ENCODE measurements at regions not wholly inside any gene's neighbourhood (a gene's known extent, or its start where the extent isn't known, plus 50 kb on each side); places are given as distances from the start of the nearest gene placed in this dataset.

DNA sequence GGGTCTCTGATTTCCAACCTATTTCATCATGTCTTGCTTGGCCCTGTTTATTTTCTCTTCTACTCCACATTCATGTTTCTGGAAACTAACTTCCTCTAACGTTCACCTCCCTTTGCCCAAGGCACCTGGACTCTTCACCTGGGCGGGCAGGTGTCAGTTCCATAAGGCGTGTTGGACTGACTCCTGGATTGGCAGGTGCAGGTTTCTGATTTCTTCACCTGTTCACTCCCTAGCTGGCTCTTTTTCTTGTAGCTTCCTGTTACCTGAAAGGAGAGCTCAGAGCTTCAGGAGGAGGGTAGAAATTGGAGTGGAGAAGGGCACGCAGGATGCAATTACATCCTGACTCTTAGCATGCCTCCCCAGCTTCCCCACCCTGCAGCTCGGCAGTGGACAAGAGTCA is 350.8 kb upstream of the KLF3 start:
- no peak for DNase-seq (ENCODE audit: low read depth)

DNA sequence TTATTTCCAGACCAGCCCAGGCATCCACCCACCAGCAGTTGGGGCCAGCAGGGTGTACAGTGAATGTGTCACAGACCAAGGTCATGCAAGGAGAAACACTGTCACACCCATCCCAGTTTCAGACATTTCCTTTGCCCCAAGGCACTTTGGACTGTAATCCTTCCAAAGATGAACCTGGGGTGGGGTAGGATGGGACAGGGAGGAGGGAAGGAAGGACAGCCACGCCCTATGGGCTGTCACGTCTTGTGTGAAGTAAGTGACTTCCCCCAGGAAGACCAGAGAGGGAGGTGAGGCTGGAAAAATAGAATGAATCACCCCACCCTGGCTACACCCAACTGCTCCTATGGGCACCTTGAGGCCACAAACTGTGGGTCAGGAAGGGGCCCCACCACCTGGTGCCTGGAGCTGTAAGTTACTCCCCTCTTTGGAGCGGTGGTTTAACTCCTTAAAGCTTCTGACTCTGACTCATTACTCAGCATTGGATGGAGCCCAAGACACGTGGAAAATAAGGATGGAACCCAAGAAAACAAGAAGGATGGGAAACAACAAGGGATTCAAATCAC is 349.9 kb upstream of the KLF3 start:
- DNase-seq (ENCODE audit: low read depth) = peak; percentile 70

DNA sequence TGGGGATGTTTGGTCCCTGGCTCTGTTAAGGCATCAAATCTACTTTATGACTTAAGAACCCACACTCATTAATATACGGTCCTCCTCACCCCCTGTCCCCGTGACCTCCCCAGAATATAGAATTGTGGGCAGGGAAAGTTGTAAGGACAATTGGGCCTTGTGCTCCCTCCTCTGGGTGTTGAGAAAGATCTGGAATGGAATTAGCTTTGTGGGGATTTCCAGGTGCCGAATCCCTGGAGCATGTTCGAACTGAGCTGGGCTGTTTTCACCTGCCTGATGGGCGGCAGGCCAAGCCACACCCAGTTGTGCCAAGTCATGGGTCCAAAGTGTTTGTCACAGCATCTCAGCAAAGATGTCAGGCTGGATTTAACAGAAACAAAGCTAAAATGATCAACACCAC is 349.3 kb upstream of the KLF3 start:
- no peak for DNase-seq (ENCODE audit: low read depth)

DNA sequence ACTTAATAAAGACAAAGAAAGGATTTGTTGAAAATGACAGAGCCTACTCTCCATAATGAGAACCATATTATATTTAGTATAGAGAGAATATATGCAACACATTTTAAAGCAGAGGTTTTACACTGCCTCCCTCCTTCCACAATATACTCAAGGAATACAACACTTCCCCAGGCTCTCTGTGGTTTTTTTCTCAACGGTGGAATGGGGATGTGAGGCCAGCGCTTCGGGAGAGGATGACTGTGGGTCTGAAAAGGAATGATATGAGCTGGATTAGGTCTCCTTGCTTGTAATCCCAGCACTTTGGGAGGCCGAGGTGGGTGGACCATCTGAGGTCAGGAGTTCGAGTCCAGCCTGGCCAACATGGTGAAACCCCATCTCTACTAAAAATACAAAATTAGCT is 348.7 kb upstream of the KLF3 start:
- no peak for DNase-seq (ENCODE audit: low read depth)

DNA sequence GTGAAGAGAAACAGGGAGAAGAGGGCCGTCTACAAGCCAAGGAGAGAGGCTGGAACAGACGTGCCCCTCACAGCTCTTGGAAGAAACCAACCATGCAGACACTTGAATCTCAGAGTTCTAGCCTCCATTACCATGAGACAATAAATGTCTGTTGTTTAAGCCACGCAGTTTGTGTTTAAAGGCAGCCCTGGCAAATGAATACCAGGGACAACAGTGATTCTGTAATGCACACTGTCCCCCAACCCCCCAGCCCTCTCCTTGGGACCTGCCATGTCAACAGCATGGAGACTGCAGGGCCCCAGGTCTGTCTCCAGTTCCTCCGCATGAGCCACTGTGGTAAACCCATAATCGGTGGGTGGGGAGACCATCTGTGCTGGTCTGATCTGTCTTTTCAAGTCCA is 348.0 kb upstream of the KLF3 start:
- DNase-seq (ENCODE audit: low read depth) = no peak

DNA sequence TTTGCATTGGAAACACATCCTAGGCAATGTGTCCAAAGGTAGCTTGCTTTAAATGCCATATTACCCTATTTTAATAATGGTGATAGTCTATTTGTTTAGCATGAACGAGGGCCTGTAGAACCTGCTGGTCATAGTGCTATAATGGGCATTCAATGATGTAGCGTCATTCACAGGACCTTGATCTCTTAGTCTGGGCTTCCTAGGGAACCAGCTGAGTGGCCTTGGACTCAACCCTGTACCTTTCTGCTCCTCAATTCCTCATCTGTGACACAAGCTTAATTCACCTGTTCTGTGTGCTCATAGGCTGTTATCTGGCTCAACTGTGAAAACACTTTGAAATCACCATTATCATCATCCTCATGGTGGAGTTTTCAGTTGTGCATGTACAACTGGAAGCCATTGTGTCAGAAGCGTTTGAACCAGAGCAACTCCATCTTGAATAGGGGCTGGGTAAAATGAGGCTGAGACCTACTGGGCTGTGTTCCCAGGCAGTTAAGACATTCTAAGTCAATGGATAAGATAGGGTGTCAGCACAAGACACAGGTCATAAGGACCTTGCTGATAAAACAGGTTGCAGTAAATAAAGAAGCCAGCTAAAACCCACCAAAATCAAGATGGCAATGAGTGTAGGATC is 346.8 kb upstream of the KLF3 start:
- no peak for DNase-seq (ENCODE audit: low read depth)

DNA sequence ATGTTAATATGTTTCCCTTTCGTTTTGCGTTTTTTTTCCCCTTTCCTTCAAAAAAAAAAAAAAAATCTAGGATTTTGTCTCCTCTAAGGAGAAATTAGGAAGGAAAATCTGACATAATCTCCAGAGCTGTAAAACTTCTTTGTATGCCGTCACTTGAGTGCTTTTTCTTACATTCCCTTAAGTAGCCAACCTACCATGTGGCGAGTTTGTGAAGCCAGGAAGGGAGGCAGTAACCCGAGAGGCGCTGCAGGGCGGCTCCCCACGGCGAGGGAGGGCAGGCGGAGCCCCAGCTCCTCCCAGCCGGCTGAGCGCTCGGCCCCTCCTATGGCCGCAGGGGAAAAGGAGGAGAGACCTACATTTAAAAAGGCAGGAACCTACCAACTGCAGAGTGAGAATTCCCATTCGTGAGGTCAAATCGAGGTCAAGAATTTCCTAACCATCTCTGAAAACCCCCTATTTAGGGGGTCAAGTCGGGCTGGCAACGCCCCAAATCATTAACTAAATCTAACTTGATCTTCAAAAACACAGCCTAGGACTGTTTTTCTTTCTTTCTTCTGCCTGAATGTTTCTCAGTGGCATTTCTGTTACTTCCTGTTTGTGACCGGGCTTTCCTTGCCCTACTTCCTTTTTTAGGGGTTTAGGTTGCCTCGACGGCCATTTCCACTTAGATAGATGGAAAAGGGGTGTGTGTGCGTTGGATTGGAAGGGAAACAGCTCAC is 345.1 kb upstream of the KLF3 start:
- DNase-seq (ENCODE audit: low read depth) = peak; percentile 93

DNA sequence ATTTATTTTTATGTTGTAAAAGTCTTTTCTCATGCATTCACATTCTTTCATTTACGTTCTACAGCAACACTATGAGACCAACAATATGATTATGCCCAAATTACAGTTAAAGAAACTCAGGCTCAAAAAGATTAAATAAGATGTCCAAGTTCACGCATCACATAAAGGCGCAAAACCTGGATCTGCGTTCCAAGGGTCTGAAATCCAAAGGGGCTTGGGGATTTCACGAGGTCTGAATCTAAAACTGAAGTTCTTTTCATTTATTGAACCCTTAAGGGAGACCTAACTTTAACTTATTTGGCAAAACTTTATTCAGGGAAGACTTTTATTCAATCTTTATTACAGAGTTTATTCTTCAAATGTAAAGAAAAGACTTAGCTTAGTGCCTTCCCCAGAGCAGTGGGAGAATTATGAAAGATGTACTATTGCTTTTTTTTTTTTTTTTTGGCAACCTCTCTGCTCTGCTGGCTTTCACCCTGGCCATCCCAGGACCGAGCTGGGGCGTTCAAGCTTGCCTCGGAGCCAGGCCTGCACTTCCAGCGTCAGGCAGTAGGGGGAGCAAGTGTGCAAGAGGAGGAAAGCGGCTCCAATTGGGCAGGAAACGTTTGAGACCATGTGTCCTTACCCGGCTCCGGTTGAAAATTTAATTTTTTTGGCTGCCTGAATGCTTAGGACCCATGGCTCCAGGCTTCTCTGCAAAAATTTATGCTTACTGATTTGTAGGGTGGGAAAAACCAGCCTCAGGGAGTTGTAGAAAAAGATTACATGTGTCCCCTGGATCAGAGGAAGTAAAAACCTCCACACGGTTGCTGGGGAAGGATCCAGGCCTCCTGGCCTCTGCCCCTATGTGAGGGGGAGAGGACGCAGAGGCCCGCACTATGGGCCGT is 344.3 kb upstream of the KLF3 start:
- DNase-seq (ENCODE audit: low read depth) = peak; percentile 80

DNA sequence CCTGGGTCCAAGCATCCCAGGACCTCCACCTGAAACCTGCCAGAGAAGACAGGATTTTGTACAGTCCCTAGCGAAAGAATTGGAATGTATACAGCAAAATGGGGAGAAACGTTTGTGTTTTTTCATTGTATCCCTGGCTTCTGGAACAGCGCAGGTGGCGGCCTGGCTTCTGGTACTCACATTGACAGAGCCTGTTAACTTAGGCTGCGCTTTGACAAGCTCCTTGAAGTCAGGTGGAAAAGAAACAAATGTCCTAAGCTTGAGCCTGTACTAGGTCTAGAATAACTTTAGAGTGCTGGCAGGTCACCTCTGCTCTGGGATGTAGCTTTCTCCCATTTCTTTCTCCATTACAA is 343.7 kb upstream of the KLF3 start:
- DNase-seq (ENCODE audit: low read depth) = no peak

DNA sequence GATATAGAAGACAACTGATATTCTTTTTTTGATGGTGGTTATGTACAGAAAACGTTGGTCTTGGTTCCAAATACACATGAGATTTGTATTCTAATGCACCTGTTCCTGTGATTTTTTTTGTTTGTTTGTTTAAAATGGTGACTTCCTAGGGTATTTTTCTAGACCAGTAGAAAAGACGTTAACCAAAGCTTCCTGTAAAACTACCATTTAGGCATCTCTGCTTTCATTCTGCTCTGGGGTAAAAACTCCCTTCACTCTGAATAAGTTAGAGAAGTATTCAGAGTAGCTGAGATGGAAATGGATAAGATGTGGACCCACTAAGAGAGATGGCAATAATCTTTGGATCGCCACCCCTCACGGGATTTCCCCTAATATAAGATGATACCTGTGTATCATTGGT is 343.2 kb upstream of the KLF3 start:
- no peak for DNase-seq (ENCODE audit: low read depth)

DNA sequence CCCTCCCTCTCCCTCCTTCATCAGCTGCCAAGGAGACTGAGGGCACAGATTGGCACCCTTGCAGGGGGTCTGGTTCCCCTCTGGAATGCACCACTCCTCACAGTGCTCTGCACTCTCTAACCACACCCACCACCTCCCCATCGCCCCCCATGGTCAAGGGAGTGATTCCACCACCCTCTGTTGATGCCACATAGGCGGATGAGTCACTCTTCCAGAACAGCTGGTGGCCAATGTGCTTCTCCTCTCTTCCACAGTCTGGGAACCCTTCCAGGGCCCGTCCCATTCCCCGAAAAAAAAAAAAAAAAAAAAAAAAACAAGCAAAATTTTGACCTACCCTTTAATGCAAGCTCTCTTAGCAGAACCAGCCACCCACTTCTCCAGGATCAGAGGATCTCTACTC is 341.3 kb upstream of the KLF3 start:
- DNase-seq (ENCODE audit: low read depth) = peak; percentile 64

DNA sequence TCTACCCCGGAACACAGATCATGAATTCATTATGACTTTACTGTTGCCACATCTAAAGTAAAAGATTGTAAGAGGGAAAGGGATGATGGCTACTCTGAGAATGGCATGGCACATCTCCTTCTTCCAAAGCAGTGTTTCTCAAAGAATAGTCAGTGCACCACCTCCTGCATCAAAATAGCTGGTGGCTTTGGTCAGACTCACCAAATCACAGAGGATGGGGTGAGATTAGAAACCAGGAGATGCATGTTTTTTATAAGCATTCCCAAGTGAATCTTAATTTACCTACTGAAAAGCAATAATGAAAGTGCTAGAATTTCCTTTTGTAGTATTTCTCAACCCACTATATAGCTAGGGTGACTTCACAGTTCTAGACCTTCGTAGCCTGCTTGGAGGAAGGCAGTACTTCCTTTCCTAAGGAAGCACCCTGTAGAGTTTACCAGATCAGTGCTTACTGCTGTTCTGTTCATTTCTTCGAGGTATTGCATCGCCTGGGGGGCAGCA is 340.8 kb upstream of the KLF3 start:
- DNase-seq (ENCODE audit: low read depth) = peak; percentile 36

DNA sequence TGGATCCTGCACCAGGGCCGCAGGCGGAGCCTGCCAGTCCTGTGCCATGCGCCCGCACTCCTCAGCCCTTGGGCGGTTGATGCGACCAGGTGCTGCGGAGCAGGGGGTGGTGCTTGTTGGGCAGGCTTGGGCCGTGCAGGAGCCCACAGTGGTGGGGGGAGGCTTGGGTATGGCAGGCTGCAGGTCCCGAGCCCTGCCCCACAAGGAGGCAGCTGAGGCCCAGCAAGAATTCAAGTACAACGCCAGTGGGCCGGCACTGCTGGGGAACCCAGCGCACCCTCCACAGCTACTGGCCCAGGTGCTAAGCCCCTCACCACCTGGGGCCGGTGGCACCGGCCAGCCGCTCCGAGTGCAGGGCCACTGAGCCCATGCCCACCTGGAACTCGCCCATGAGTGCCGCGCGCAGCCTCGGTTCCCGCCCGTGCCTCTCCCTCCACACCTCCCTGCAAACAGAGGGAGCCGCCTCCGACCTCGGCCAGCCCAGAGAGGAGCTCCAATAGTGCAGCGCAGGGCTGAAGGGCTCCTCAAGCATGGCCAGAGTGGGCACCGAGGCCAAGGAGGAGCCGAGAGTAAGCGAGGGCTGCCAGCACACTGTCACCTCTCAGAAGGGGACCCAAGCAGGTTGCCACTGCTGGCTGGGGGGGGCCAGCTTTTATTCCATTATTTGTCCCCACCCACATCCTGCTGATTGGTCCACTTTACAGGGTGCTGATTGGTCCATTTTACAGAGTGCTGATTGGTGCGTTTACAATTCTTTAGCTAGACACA is 339.0 kb upstream of the KLF3 start:
- no peak for DNase-seq (ENCODE audit: low read depth)

DNA sequence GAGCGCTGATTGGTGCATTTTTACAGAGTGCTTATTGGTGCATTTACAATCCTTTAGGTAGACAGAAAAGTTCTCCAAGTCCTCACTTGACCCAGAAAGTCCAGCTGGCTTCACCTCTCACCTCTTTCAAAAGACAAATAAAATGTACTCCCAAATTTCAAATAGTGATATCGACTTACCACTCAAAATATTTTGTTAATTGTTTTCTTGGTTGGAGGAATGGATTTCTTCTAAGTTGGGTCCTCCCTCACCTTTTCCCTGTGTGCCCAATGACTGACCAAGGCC is 338.4 kb upstream of the KLF3 start:
- DNase-seq (ENCODE audit: low read depth) = no peak

DNA sequence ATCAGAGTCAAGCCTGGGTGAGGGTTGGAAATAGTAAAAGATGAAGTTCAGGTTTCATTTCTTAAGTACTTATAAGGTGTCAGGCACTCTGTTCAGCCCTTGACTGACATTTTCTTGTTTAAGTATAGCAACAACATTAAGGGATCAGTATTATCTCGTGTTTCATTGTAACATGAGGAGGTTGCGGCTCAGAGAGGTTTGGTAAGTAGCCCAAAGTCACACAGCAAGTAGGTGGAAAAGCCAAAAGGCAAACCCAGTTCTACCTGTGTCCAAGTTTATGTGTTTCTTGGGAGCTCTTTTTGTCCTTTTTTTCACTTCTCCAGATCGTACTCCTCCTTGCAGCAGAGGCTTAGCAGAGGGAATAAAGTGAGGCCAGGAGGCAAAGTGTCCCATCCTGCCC is 337.5 kb upstream of the KLF3 start:
- DNase-seq (ENCODE audit: low read depth) = no peak

DNA sequence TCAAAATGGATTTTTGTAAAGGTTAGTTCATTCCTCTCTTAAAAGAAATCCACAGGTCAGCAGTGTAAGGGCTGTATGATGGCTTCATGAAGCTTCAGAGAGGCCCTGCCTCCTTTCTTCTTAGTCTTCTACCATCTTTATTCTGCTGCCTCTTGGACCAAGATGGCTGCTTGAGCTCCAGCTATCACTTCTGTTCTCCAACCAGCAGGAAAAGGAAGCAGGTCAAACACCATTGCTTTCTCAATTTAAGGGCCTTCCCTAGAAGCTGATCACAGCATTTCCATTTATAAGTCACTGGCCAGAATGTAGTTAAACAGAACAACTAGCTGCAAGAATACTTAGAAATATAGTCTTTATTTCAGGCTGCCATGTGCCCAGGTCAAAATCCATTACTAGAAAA is 336.8 kb upstream of the KLF3 start:
- no peak for DNase-seq (ENCODE audit: low read depth)

DNA sequence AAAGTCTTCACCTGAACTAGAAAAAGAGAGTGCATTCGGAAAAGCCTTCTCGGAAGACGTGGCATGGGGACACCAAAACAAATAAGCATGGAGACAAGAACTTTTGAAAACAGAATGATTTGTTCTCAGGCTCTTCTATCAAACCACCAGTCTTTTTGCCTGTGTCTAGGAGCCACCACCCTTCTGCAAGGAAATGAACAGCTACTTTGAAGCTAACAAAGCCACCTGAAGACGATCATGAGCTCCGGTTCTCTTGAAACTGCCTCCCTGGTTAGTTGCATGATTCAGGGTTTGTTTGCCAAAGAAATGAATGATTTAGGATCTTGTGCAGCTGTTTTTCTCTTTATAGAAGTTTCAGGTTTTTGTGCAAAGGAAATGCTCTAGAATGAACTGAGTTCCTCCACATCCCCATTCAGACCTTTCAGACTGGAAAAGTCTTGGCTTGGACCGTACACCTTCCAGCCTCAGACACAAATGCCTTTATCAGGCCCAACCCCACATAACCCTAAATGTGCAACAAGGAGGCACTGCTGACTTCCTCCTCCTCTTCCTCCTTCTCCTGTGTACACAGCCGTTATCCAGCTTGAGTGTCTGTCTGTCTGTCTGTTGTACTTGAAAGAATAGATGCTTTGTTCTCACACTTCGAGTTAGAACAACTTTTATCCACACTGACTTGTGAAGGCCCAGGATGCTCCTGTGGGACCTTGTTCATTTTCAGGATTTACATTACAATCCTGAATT is 334.8 kb upstream of the KLF3 start:
- DNase-seq (ENCODE audit: low read depth) = no peak

DNA sequence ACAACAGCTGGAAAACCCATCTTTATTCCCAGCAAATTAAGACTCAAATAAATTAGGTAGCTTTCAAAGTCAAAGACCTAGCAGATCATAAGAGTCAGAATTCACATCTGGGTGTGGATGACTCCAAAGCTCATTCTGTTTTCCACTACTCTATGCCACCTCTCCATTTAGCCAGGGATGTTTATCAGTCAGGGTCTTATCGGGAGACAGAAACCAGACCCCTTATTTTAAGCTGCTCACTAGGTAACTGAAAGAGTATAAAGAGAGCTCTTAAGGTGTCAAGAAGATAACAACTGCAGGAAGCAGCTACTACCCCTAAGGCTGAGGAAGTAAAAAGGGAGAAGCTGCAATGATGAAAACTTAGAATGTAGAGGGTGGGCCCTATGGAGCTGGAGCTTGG is 333.7 kb upstream of the KLF3 start:
- DNase-seq (ENCODE audit: low read depth) = no peak

DNA sequence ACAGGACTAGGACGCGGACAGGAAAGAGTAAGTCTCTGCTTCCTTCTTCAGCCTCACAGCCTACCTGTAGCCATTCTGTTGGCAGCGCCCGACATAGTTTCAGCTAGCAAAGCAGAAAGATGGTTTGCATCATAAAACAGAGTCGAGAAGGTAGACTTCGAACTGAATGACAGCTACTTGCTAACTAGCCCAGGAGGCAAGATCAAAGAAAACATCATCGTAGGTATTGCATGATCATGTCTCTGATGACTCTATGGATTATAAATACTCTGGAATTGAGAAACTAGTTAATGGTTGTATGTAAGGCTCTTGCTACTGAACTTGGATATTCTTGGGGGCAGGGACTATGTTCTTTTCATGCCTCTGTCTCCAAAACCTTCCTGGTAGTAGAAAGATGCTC is 333.1 kb upstream of the KLF3 start:
- no peak for DNase-seq (ENCODE audit: low read depth)

DNA sequence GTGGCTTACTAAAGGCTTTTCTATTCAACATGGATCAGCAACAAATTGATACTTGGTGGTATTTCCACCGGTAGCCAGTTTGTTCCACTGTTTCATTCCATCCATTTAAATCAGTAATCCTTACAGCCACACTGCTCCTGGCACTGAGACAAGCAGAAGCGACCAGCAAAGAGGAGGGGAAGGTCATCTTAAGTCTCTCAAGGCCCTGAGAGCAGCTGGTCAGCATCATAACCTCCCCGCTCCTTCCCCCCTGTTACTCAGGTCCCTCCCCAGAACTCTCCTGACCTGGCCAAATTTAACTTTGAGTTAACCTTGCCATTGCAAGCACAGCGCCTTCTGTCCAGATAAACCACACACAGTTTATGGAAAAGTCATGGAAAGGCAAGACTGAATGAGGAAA is 331.3 kb upstream of the KLF3 start:
- DNase-seq (ENCODE audit: low read depth) = no peak

DNA sequence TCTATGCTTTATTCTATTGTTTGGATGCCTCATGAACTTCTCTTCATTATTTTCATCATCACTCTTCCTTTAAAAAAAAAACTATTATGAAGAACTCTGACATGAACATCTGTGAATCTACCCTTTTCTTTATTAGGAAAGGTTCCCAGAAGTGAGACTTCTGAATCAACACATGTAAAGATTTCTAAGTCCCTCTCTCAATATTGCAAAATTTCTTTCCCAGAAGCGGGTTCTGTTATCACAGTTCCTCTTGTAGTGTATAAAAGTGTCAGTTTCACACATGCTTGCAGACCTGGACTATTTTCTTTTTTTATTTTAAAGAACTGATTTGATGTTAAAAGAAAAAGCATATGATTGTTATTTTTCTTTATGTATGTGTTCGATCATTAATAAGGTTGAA is 330.8 kb upstream of the KLF3 start:
- DNase-seq (ENCODE audit: low read depth) = no peak

DNA sequence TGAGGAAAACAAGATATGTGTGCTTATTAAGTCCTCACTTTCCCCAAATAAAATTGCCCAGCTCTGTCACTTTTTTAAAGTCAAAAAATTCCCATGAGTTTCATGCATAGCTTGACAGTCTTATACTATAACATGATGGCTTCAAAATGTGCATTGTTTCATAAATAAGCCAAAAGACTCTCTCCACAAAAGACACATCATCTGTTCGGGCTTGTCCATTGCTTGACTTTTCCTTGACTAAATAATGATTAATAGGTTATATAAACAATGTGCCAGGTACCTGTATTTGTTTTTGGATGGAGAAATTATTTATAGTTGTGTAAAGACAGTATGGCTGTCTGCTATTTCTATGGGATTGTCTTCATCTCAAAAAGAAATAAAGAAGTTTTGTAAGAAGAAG is 329.2 kb upstream of the KLF3 start:
- DNase-seq (ENCODE audit: low read depth) = no peak

Measured in ELR (cell line).